HepG2 (cell line): ENCODE measurements at regions not wholly inside any gene's neighbourhood (a gene's known extent, or its start where the extent isn't known, plus 50 kb on each side); places are given as distances from the start of the nearest gene placed in this dataset.
"Not testable (repeated sequence)": the region's sequence is repeated elsewhere in the genome, so short reads cannot be mapped to it uniquely, and the experiment has no call there.

Source experiments
- ATAC-seq: fragments of 200-7000 bp; cut with Tn5 transposase; 3 replicates; pipeline ENCODE4 v1.9.1; 2020; ENCODE audit warnings: mild to moderate bottlenecking, moderate library complexity
- BruUV-seq: library from RNA; stranded (reverse); fragments of 400-500 nt; replicated peaks from 2 replicates; lab custom pipeline; 2021; lab: Mats Ljungman, UMichigan
- CTCF ChIA-PET: fragments of 300-600 bp; formaldehyde crosslinking; extraction: SDS; loops from one replicate; lab custom pipeline; 2021; ENCODE audit warnings: low total read pairs, inconsistent platforms, low intra/inter-chr PET ratio; lab: Yijun Ruan, JAX
- POLR2A ChIA-PET: fragments of 350-600 bp; sonication (Branson Sonifier 250); formaldehyde crosslinking; loops from one replicate; lab custom pipeline; 2020; ENCODE audit warnings: antibody characterized with exemption, inconsistent platforms; lab: Yijun Ruan, JAX
- DNase-seq: peaks from one replicate; pipeline ENCODE4 v3.0.0-alpha.2; 2015; ENCODE audit warnings: low spot score
- FAIRE-seq: peaks from 3 replicates; lab custom pipeline; 2011; peaks lifted over from hg19 to GRCh38; lab: Jason Lieb, UNC
- H2AFZ ChIP-seq: one replicate; pipeline ENCODE4 v1.6.1; 2011; ENCODE audit warnings: low read length, inconsistent platforms
- H3K27ac ChIP-seq: fragments of 300-600 bp; 3 replicates; pipeline ENCODE4 v1.8.0; 2011; ENCODE audit warnings: mixed run types, mild to moderate bottlenecking, mixed read lengths, low read length, inconsistent platforms; ENCODE audit not compliant: insufficient read depth; ENCODE audit errors: extremely low read length
- H3K27me3 ChIP-seq, 2 experiments: fragments of 200-600 bp in 1 of 2; 2 replicates in 1 of 2; 3 replicates in 1 of 2; pipeline versions ENCODE4 v1.6.0 to v1.8.0; 2011; ENCODE audit warnings: low read length in 2 of 2, mild to moderate bottlenecking in 2 of 2, moderate library complexity in 2 of 2, inconsistent platforms in 1 of 2; ENCODE audit not compliant: insufficient read depth in 2 of 2, control insufficient read depth in 1 of 2
- H3K36me3 ChIP-seq, 2 experiments: fragments of 200-600 bp in 1 of 2; replicated peaks in 1 of 2; 2 replicates in 1 of 2; 3 replicates in 1 of 2; pipeline versions ENCODE4 v1.5.1 to v1.8.0; 2011; ENCODE audit warnings: low read length in 2 of 2, inconsistent platforms in 1 of 2; ENCODE audit not compliant: insufficient read depth in 2 of 2, control insufficient read depth in 1 of 2
- H3K4me1 ChIP-seq: 2 replicates; pipeline ENCODE4 v1.5.1; 2012; ENCODE audit warnings: low read length, inconsistent platforms; ENCODE audit not compliant: insufficient read depth
- H3K4me2 ChIP-seq: 2 replicates; pipeline ENCODE4 v1.6.0; 2011; ENCODE audit warnings: low read depth, low read length, inconsistent platforms
- H3K4me3 ChIP-seq, 3 experiments: fragments of 200-600 bp in 1 of 3; sonication (generic), shearing (Covaris generic) in 1 of 3; replicated peaks in 1 of 3; 2 replicates each; pipeline ENCODE4 v1.5.1; 2011 to 2016; ENCODE audit warnings: low read length in 3 of 3, inconsistent platforms in 2 of 3, low read depth in 2 of 3, mild to moderate bottlenecking in 2 of 3, control low read depth in 1 of 3, mixed read lengths in 1 of 3; ENCODE audit not compliant: insufficient read depth in 1 of 3
- H3K79me2 ChIP-seq: one replicate; pipeline ENCODE4 v1.6.1; 2011; ENCODE audit warnings: low read length, inconsistent platforms; ENCODE audit not compliant: insufficient read depth
- H3K9ac ChIP-seq: 2 replicates; pipeline ENCODE4 v1.6.0; 2011; ENCODE audit warnings: mild to moderate bottlenecking, low read depth, low read length, inconsistent platforms; ENCODE audit not compliant: insufficient read depth
- H3K9me3 ChIP-seq: 2 replicates; pipeline ENCODE4 v1.5.1; 2012; ENCODE audit warnings: mild to moderate bottlenecking, low read length
- H4K20me1 ChIP-seq: 2 replicates; pipeline ENCODE4 v1.6.0; 2011; ENCODE audit warnings: inconsistent platforms, mild to moderate bottlenecking, low read length, moderate library complexity; ENCODE audit not compliant: insufficient read depth
- ATF7 ChIP-seq, 2 experiments: fragments of 450-650 bp in 1 of 2; sonication (generic) in 1 of 2; formaldehyde crosslinking in 1 of 2; IDR thresholded peaks; 2 replicates each; pipeline versions ENCODE4 v1.4.0 to v1.6.1; 2016 to 2020; ENCODE audit warnings: antibody characterized with exemption in 1 of 2, mild to moderate bottlenecking in 1 of 2, missing genetic modification reagents in 1 of 2
- MIER3 ChIP-seq: IDR thresholded peaks from 2 replicates; pipeline ENCODE4 v1.6.1; 2016; ENCODE audit warnings: missing compliant biosample characterization, borderline replicate concordance
- ZNF432 ChIP-seq: sonication (generic); formaldehyde crosslinking; IDR thresholded peaks from 2 replicates; pipeline ENCODE4 v1.5.0; 2020; ENCODE audit warnings: missing genetic modification reagents, mild to moderate bottlenecking, borderline replicate concordance
- WGBS: methylation state at CpG from one replicate; pipeline ENCODE4 v1.1.6; 2017; ENCODE audit warnings: low lambda C conversion rate; 5-methylcytosine and 5-hydroxymethylcytosine counted together
- in situ Hi-C: cut with HindIII; loops from 2 replicates; pipeline ENCODE4 v1.10.0; 2017; ENCODE audit warnings: low pct_unique_long_range_greater_than_20kb; ENCODE audit not compliant: extremely low pct_ligation_motif_present
- intact Hi-C: fragments of 100-400 bp; cut with micrococcal nuclease; formaldehyde crosslinking; loops from one replicate; pipeline ENCODE4 v1.10.0; 2022; ENCODE audit not compliant: unreplicated experiment

DNA sequence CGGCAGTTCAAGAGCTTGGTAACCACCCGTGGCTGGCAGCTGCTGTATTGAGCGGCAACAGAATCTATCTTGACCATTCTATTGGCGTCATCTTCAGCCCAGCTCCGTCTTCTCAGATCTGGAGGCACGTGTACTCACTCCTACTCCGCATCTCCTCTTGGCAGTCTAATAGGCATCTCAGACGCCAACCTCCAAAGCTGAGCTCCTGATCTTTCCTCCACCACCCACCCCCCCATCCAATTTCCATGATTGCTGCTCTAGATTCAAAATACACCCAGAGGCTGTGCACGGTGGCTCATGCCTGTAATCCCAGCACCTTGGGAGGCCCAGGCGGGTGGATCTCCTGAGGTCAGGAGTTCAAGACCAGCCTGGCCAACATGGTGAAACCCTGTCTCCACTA lies 84.6 kb upstream of the CASZ1 start (continued):
- TF ChIP-seq ZNF432, result no peak
- TF ChIP-seq, all 625 proteins: peak for 0

DNA sequence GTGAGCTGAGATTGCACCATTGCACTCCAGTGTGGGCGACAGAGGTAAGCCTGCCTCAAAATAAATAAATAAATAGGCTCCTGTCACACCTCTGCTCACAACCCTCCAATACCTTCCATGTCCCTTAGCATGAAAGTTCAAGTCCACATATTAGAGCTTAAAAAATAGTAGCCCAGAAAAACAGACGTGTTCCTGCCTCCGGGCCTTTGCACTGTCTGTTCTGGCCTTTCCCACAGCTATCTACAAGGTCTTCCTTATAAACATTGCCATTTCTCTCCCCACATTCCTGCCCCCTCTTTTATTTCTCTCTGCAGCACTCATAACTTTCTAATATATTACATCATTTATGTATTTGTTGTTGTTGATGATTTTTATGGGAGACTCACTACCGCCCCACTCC lies 85.6 kb upstream of the CASZ1 start:
- TF ChIP-seq ATF7 (IDR thresholded peaks at IDR 0.05) (0 out of 2 replicates have a peak, but pooled peaks have one; percentile 14), ATF7 (CRISPR knock-in tag; IDR thresholded peaks at IDR 0.05) (no peak), MIER3 (CRISPR knock-in tag) (no peak)
- no peak for FAIRE-seq
- intact Hi-C loops (no loop called here), in situ Hi-C loops (no loop called here)
- no peak overlapping the region for H3K27ac ChIP-seq
- 33% methylated on average over 4 of the region's 4 CpGs for WGBS
- no peaks in the 10 kb centered on the region for H3K36me3 ChIP-seq
- no peak for DNase-seq
- POLR2A ChIA-PET, result no interaction called here
- H3K27me3 ChIP-seq, result no peaks in the 10 kb centered on the region; a peak in 3 of 5 replicates
- no peak overlapping the region for H3K9ac ChIP-seq
- no peaks in the 10 kb centered on the region for H3K9me3 ChIP-seq
- CTCF ChIA-PET, result no interaction called here
- no peak overlapping the region for H2AFZ ChIP-seq
- H3K79me2 ChIP-seq, result no peaks in the 10 kb centered on the region
- H3K4me3 ChIP-seq, result no peak overlapping the region
- no peaks in the 10 kb centered on the region for H3K4me1 ChIP-seq
- no peaks in the 10 kb centered on the region for H4K20me1 ChIP-seq
- no peak overlapping the region for H3K4me2 ChIP-seq
- ATAC-seq, result no peak
- BruUV-seq, result no TSS peak

DNA sequence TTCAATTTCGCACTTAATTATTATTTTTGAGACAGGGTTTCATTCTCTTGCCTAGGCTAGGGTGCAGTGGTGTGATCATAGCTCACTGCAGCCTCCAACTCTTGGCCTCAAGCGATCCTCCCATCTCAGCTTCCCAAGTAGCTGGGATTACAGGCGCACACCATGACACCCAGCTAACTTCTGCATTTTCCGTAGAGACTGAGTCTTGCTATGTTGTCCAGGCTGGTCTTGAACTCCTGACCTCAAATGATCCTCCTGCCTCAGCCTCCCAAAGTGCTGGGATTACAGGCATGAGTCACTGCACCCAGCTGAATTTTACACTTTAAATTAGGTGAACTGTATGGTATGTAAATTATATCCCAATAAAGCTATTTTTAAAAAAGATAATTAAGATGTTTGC lies 90.6 kb upstream of the CASZ1 start:
- H4K20me1 ChIP-seq, FAIRE-seq, H3K4me1 ChIP-seq, H2AFZ ChIP-seq, H3K79me2 ChIP-seq, in situ Hi-C loops, DNase-seq, H3K4me2 ChIP-seq, H3K9me3 ChIP-seq, intact Hi-C loops, H3K27ac ChIP-seq, H3K9ac ChIP-seq, POLR2A ChIA-PET, H3K4me3 ChIP-seq, ATAC-seq, H3K36me3 ChIP-seq, BruUV-seq, CTCF ChIA-PET: not testable (repeated sequence)
- H3K27me3 ChIP-seq, result peaks cover 0 to 15% of the 10 kb centered on the region in 2 experiments; a peak in 1 of 5 replicates
- 53% methylated on average over 3 of the region's 4 CpGs for WGBS
